HG03521 (cell line): ENCODE measurements at regions not wholly inside any gene's neighbourhood (a gene's known extent, or its start where the extent isn't known, plus 50 kb on each side); places are given as distances from the start of the nearest gene placed in this dataset.
"Not testable (repeated sequence)": the region's sequence is repeated elsewhere in the genome, so short reads cannot be mapped to it uniquely, and the experiment has no call there.

ENCODE experiments used
- ATAC-seq: cut with Tn5 transposase; IDR thresholded peaks from one replicate; pipeline ENCODE4 v1.9.1; 2021; ENCODE audit warnings: mild to moderate bottlenecking, moderate library complexity; ENCODE audit not compliant: unreplicated experiment

GRCh38 chr3:21036888-21037287 lies 714.1 kb downstream of the ZNF385D start:
- no peak for ATAC-seq

- ATAC-seq, result no peak
Observed at GRCh38 chr3:21028412-21028811, 722.6 kb downstream of the ZNF385D start.

GRCh38 chr3:21024563-21024962 lies 726.4 kb downstream of the ZNF385D start:
- ATAC-seq, result no peak

GRCh38 chr3:21020681-21021080 lies 730.3 kb downstream of the ZNF385D start:
- no peak for ATAC-seq

- ATAC-seq, result no peak
Observed at GRCh38 chr3:21020043-21020442, 731.0 kb downstream of the ZNF385D start.

- ATAC-seq, result no peak
Observed at GRCh38 chr3:21017115-21017852, 733.7 kb downstream of the ZNF385D start.

GRCh38 chr3:21013566-21013965 lies 737.4 kb downstream of the ZNF385D start:
- ATAC-seq, result no peak

GRCh38 chr3:20999661-21000060 lies 751.3 kb downstream of the ZNF385D start:
- no peak for ATAC-seq

- no peak for ATAC-seq
Observed at GRCh38 chr3:20997183-20997582, 753.8 kb downstream of the ZNF385D start.

GRCh38 chr3:20990896-20991295 lies 760.1 kb downstream of the ZNF385D start:
- ATAC-seq, result no peak

GRCh38 chr3:20989653-20990052 lies 761.4 kb downstream of the ZNF385D start:
- ATAC-seq, result not testable (repeated sequence)

GRCh38 chr3:20984594-20985205 lies 766.3 kb downstream of the ZNF385D start:
- ATAC-seq, result no peak

GRCh38 chr3:20975188-20975651 lies 775.8 kb downstream of the ZNF385D start:
- ATAC-seq, result no peak

- no peak for ATAC-seq
Observed at GRCh38 chr3:20974396-20974795, 776.6 kb downstream of the ZNF385D start.

GRCh38 chr3:20970807-20971206 lies 780.2 kb downstream of the ZNF385D start:
- not testable (repeated sequence) for ATAC-seq

- ATAC-seq, result not testable (repeated sequence)
Observed at GRCh38 chr3:20967485-20967884, 781.5 kb upstream of the SGO1 start.

- ATAC-seq, result no peak
Observed at GRCh38 chr3:20958161-20958560, 772.2 kb upstream of the SGO1 start.

- ATAC-seq, result no peak
Observed at GRCh38 chr3:20945892-20946291, 759.9 kb upstream of the SGO1 start.

- no peak for ATAC-seq
Observed at GRCh38 chr3:20935791-20936190, 749.8 kb upstream of the SGO1 start.

- no peak for ATAC-seq
Observed at GRCh38 chr3:20931834-20932233, 745.8 kb upstream of the SGO1 start.

GRCh38 chr3:20930034-20930433 lies 744.0 kb upstream of the SGO1 start:
- no peak for ATAC-seq

- ATAC-seq, result no peak
Observed at GRCh38 chr3:20924646-20925385, 738.8 kb upstream of the SGO1 start.
